Mammary epithelial cell (primary cell): ENCODE measurements at regions not wholly inside any gene's neighbourhood (a gene's known extent, or its start where the extent isn't known, plus 50 kb on each side); places are given as distances from the start of the nearest gene placed in this dataset.

Source experiments
- EZH2 ChIP-seq: IDR thresholded peaks from 2 replicates; pipeline ENCODE4 v1.6.1; 2012; ENCODE audit warnings: low read length, inconsistent platforms, borderline replicate concordance
- TF ChIP-seq, protein P1 (sequence below), 2 donors: IDR thresholded peaks in 1 of 2; conservative IDR thresholded peaks in 1 of 2; 2 replicates each; pipeline ENCODE4 v1.5.1; 2011 to 2012; ENCODE audit warnings: inconsistent platforms in 2 of 2, low read length in 2 of 2, mild to moderate bottlenecking in 2 of 2, control low read depth in 1 of 2, low read depth in 1 of 2; ENCODE audit not compliant: insufficient read depth in 1 of 2; ENCODE audit errors: extremely low read depth in 1 of 2

DNA sequence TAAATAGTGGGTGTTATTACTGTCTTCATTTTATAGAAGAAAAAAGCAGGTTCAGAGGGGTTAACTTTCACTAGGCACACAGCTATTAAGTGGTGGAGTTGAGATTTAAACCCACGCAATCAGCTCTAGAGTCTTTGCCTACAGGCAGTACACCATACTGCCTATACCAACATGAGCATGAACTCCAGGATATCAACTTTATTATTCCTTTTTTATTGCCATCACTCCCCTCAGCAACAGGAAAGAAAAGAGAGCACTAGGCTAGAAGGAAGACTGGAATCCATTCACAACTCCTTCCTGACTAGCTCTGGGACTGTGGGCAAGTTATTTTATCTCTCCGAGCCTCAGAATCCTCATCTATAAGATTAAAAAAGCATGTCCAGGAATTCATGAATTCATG is 58.7 kb upstream of the FSHB start:
- no peak for TF ChIP-seq EZH2
- TF ChIP-seq, protein P1, sequence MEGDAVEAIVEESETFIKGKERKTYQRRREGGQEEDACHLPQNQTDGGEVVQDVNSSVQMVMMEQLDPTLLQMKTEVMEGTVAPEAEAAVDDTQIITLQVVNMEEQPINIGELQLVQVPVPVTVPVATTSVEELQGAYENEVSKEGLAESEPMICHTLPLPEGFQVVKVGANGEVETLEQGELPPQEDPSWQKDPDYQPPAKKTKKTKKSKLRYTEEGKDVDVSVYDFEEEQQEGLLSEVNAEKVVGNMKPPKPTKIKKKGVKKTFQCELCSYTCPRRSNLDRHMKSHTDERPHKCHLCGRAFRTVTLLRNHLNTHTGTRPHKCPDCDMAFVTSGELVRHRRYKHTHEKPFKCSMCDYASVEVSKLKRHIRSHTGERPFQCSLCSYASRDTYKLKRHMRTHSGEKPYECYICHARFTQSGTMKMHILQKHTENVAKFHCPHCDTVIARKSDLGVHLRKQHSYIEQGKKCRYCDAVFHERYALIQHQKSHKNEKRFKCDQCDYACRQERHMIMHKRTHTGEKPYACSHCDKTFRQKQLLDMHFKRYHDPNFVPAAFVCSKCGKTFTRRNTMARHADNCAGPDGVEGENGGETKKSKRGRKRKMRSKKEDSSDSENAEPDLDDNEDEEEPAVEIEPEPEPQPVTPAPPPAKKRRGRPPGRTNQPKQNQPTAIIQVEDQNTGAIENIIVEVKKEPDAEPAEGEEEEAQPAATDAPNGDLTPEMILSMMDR (conservative IDR thresholded peaks at IDR 0.05 in 1 of 2, IDR thresholded peaks at IDR 0.05 in 1 of 2; ENCODE audit: extremely low read depth in 1 of 2, insufficient read depth in 1 of 2, low read depth in 1 of 2, low read length in 2 of 2) = no peak
